H1 (cell line): ENCODE measurements at regions not wholly inside any gene's neighbourhood (a gene's known extent, or its start where the extent isn't known, plus 50 kb on each side); places are given as distances from the start of the nearest gene placed in this dataset.

Experiments used
- TBP ChIP-seq: IDR thresholded peaks from 2 replicates; pipeline ENCODE4 v1.6.1; 2011; ENCODE audit warnings: low read depth, low read length, improper control_type of control experiment
- TF ChIP-seq, protein P1 (sequence below): IDR thresholded peaks from 2 replicates; pipeline ENCODE4 v1.6.1; 2012; ENCODE audit warnings: low read length, inconsistent platforms

DNA sequence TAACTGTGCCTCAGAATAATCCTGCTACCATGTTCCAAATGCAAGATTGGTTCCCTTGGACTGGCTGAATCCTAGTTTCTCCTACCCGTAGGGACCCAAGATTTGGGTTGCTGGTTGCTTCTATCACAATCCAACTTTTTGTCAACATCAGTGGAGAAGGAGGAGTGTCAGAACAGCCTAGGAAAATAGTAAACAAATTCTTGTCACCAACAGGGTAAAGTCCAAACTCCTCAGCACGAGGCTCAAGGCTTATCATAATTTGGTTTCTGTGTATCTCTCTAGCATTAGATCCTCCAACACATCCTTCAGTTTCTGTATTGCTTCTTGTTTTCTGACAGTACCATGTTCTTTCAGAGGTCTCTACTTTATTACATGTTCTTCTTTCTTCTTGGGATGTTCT, 370.2 kb upstream of the DAB1 start (continued):
- TF ChIP-seq, protein P1, sequence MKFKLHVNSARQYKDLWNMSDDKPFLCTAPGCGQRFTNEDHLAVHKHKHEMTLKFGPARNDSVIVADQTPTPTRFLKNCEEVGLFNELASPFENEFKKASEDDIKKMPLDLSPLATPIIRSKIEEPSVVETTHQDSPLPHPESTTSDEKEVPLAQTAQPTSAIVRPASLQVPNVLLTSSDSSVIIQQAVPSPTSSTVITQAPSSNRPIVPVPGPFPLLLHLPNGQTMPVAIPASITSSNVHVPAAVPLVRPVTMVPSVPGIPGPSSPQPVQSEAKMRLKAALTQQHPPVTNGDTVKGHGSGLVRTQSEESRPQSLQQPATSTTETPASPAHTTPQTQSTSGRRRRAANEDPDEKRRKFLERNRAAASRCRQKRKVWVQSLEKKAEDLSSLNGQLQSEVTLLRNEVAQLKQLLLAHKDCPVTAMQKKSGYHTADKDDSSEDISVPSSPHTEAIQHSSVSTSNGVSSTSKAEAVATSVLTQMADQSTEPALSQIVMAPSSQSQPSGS, result no peak
- no peak for TF ChIP-seq TBP
- TF ChIP-seq, all 59 proteins: peak for 0
